Neural crest cell (in vitro differentiated cells): ENCODE measurements at regions not wholly inside any gene's neighbourhood (a gene's known extent, or its start where the extent isn't known, plus 50 kb on each side); places are given as distances from the start of the nearest gene placed in this dataset.

Experiments used
- DNase-seq: peaks from one replicate; pipeline ENCODE4 v3.0.0; 2021; ENCODE audit warnings: low read depth, mixed read lengths, low spot score
- H3K27ac Mint-ChIP-seq: one replicate; pipeline ENCODE4 v1.8.0; 2021; ENCODE audit warnings: mild to moderate bottlenecking, mixed read lengths; ENCODE audit not compliant: unreplicated experiment
- H3K27me3 Mint-ChIP-seq: 2 replicates; pipeline ENCODE4 v1.8.0; 2021; ENCODE audit warnings: low read depth, mild to moderate bottlenecking, mixed read lengths
- H3K36me3 Mint-ChIP-seq: 2 replicates; pipeline ENCODE4 v1.8.0; 2021; ENCODE audit warnings: low read depth, mild to moderate bottlenecking, mixed read lengths
- H3K4me1 Mint-ChIP-seq: 2 replicates; pipeline ENCODE4 v1.8.0; 2021; ENCODE audit warnings: mixed read lengths
- H3K4me3 Mint-ChIP-seq: one replicate; pipeline ENCODE4 v1.8.0; 2021; ENCODE audit warnings: mild to moderate bottlenecking, mixed read lengths
- H3K9me3 Mint-ChIP-seq: 2 replicates; pipeline ENCODE4 v1.8.0; 2021; ENCODE audit warnings: mixed read lengths
- TF ChIP-seq, protein P1 (sequence below): fragments of 200-600 bp; sonication (generic); conservative IDR thresholded peaks from 2 replicates; pipeline ENCODE4 v1.5.0; 2021; ENCODE audit warnings: antibody characterized with exemption, mild to moderate bottlenecking

DNA sequence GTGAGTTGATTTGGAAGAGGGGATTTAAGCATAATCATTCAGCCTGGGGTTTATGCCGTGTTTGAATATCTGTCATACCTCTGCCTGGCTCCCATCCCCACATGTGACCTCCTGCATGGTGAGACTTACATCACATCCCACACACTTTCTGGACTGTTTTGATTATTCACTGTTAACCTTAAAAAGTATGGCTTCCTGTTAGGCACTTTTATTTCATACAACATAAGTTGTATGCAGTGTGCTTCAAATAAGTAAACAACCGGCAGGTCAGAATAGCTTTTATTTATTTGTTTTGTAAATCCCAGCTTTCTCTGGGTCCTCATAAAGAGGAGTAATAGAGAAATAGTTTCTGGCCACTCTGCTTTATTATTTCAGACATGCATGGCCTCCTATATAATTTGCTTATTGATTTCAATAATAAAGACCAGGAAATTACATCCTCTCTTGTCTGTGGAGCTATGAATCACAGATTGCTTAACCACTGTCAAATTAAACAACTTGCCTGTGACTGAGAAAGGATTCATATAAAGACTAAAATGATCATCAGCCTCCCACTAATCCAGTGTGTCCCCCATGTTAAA, 376.8 kb upstream of the ZFP42 start:
- DNase-seq: no peak
- TF ChIP-seq, protein P1, sequence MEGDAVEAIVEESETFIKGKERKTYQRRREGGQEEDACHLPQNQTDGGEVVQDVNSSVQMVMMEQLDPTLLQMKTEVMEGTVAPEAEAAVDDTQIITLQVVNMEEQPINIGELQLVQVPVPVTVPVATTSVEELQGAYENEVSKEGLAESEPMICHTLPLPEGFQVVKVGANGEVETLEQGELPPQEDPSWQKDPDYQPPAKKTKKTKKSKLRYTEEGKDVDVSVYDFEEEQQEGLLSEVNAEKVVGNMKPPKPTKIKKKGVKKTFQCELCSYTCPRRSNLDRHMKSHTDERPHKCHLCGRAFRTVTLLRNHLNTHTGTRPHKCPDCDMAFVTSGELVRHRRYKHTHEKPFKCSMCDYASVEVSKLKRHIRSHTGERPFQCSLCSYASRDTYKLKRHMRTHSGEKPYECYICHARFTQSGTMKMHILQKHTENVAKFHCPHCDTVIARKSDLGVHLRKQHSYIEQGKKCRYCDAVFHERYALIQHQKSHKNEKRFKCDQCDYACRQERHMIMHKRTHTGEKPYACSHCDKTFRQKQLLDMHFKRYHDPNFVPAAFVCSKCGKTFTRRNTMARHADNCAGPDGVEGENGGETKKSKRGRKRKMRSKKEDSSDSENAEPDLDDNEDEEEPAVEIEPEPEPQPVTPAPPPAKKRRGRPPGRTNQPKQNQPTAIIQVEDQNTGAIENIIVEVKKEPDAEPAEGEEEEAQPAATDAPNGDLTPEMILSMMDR: no peak
- H3K9me3 Mint-ChIP-seq: peaks cover 8% of the 10 kb centered on the region
- H3K4me1 Mint-ChIP-seq: peaks cover 4% of the 10 kb centered on the region
- no peak overlapping the region for H3K4me3 Mint-ChIP-seq
- no peaks in the 10 kb centered on the region for H3K27me3 Mint-ChIP-seq
- H3K36me3 Mint-ChIP-seq: peaks cover 3% of the 10 kb centered on the region
- H3K27ac Mint-ChIP-seq: no peak overlapping the region

- Mint-ChIP-seq H3K27me3 (no peaks in the 10 kb centered on the region), H3K36me3 (peaks cover 3% of the 10 kb centered on the region), H3K4me1 (peaks cover 4% of the 10 kb centered on the region), H3K4me3 (no peak overlapping the region), H3K9me3 (peaks cover 11% of the 10 kb centered on the region), H3K27ac (no peak overlapping the region)
- TF ChIP-seq, protein P1: no peak
- DNase-seq: no peak
Measured at GRCh38 chr4:187619319-187619718, 376.3 kb upstream of the ZFP42 start.

GRCh38 chr4:187632260-187632995, 363.1 kb upstream of the ZFP42 start:
- no peak for DNase-seq
- H3K36me3 Mint-ChIP-seq: no peaks in the 10 kb centered on the region
- no peak overlapping the region for H3K4me3 Mint-ChIP-seq
- peaks cover 2% of the 10 kb centered on the region for H3K27me3 Mint-ChIP-seq
- peaks cover under 1% of the 10 kb centered on the region for H3K9me3 Mint-ChIP-seq
- TF ChIP-seq, protein P1: no peak
- H3K27ac Mint-ChIP-seq: no peak overlapping the region
- no peaks in the 10 kb centered on the region for H3K4me1 Mint-ChIP-seq

DNA sequence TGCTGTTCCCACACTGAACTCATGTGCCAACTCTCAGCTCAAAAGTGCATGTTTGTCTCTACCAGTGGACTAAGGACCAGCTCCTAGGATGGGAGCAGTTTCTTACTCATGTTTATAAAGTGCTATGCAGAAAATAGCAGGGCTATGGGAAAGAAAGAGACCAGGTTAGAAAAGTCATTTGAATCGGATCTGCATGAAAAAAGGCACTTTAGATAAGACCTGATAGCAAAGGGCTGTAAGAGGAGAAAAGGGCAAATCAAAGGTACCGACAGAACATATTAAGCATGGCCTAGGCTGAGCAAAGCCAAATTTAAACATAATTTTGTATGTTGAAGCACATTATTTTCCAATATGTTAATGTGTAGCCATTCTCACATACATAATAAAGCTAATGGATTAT, 362.3 kb upstream of the ZFP42 start:
- Mint-ChIP-seq H3K36me3 (peaks cover under 1% of the 10 kb centered on the region), H3K27me3 (peaks cover 2% of the 10 kb centered on the region), H3K27ac (no peak overlapping the region), H3K4me3 (no peak overlapping the region), H3K4me1 (no peaks in the 10 kb centered on the region), H3K9me3 (peaks cover 5% of the 10 kb centered on the region)
- no peak for DNase-seq
- TF ChIP-seq, protein P1: no peak

GRCh38 chr4:187656959-187657358, 338.6 kb upstream of the ZFP42 start:
- peaks cover 2% of the 10 kb centered on the region for H3K36me3 Mint-ChIP-seq
- no peak overlapping the region for H3K27ac Mint-ChIP-seq
- no peaks in the 10 kb centered on the region for H3K4me1 Mint-ChIP-seq
- no peak for DNase-seq
- no peak overlapping the region for H3K4me3 Mint-ChIP-seq
- peaks cover 12% of the 10 kb centered on the region for H3K9me3 Mint-ChIP-seq
- no peaks in the 10 kb centered on the region for H3K27me3 Mint-ChIP-seq
- TF ChIP-seq, protein P1: no peak
